ENCODE measurements at regions not wholly inside any gene's neighbourhood (a gene's known extent, or its start where the extent isn't known, plus 50 kb on each side); places are given as distances from the start of the nearest gene placed in this dataset.
A peak's percentile ranks its signal among the peaks of the same experiment; 100 is the strongest.

DNA sequence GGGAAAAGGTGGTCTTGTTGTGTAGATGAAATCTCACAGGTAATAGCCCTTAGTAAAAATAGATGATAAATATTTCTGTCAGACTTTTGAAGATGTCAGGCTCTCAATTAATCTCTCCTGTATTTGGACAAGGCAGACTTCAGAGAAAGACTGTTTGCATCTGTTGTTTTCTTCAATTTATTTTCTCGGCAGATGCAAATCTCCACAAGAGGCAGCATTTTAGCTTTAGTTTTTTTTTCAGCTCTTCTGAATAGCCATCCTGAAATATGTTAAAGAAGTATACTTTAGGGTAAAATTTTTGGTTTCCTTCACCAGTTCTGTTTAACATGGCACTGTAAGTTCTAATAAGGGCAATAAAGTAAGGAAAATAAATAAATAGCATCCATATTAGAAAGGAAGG is 685.1 kb downstream of the SI start:
- DNase-seq (ENCODE audit: low read depth) = no peak
- no peak overlapping the region for H3K4me3 ChIP-seq (ENCODE audit: low read depth, low read length)
- TF ChIP-seq, protein P1, sequence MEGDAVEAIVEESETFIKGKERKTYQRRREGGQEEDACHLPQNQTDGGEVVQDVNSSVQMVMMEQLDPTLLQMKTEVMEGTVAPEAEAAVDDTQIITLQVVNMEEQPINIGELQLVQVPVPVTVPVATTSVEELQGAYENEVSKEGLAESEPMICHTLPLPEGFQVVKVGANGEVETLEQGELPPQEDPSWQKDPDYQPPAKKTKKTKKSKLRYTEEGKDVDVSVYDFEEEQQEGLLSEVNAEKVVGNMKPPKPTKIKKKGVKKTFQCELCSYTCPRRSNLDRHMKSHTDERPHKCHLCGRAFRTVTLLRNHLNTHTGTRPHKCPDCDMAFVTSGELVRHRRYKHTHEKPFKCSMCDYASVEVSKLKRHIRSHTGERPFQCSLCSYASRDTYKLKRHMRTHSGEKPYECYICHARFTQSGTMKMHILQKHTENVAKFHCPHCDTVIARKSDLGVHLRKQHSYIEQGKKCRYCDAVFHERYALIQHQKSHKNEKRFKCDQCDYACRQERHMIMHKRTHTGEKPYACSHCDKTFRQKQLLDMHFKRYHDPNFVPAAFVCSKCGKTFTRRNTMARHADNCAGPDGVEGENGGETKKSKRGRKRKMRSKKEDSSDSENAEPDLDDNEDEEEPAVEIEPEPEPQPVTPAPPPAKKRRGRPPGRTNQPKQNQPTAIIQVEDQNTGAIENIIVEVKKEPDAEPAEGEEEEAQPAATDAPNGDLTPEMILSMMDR (IDR thresholded peaks at IDR 0.05; ENCODE audit: low read depth, low read length, missing control alignments) = no peak

DNA sequence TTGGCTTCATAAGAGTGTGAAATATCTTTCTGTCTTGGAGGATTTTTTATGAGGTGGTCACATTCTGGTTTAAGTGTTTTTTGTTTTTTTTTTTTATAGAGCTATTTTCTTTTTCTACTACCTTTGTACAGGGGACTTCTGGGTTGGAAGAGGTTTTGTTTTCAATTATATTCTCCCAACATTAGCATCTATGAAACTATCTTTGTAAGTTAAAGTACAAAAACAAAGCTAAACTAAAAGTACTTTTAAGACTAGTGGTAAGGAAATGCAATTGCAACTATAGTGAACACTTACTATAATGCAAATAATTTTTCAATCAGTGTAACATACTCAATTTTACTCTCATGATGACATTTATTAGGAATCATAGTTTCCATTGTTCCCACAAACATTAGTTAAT is 688.2 kb downstream of the SI start:
- TF ChIP-seq, protein P1 (IDR thresholded peaks at IDR 0.05; ENCODE audit: low read depth, low read length, missing control alignments) = peak; percentile 4
- DNase-seq (ENCODE audit: low read depth) = no peak
- no peak overlapping the region for H3K4me3 ChIP-seq (ENCODE audit: low read depth, low read length)

DNA sequence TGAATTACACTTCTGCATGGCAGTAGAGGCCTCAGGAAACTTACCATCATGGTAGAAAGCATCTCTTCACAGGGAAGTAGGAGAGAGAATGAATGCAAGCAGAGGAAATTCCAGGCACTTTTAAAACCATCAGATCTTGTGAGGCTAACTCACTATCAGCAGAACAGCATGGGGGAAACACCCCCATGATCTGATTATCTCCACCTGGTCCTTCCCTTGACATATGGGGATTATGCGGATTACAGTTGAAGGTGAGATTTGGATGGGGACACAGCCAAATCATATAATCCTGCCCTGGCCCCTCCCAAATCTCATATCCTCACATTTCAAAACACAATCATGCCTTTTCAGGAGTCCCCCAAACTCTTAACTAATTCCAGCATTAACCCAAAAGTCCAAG is 691.1 kb downstream of the SI start:
- no peak overlapping the region for H3K4me3 ChIP-seq (ENCODE audit: low read depth, low read length)
- TF ChIP-seq, protein P1 (IDR thresholded peaks at IDR 0.05; ENCODE audit: low read depth, low read length, missing control alignments) = no peak
- no peak for DNase-seq (ENCODE audit: low read depth)

DNA sequence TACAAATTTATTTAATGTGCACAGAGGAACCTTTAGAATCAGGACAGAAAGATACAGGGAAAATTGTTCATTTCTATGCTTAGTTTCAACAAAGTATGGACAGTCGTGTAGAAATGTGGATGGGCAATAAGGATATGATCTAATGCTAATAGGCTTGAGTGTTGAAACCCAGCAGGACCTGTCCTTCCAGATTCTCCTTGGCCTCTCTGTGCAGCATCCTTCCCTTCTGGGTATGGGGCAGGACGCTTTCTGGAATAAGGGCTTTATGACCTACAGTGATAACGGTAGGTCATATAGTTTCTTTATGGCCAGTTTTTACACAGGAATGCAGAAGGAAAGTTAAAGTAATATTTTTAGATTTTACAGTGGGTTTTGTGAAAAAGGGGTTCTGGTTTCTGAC is 698.1 kb downstream of the SI start:
- TF ChIP-seq, protein P1 (IDR thresholded peaks at IDR 0.05; ENCODE audit: low read depth, low read length, missing control alignments) = no peak
- H3K4me3 ChIP-seq (ENCODE audit: low read depth, low read length) = no peak overlapping the region
- DNase-seq (ENCODE audit: low read depth) = no peak

DNA sequence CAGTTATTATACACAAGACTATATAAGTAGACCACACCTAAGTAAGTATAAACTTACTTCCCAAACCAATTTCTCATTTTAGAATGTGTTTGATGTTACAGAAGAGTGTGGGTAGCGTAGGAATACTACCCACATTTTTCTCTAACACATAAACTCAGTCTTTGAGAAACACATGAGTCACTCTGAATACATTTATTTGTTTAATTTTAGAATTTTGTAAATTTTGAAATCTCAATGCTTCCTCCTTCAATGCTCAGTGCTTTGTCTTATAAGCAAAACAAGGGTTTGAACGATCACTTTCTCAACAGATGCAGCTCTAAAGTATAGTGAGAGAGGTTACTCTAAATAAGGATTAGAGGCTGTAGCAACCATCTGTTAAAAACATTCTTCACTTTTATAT is 700.8 kb downstream of the SI start:
- TF ChIP-seq, protein P1 (IDR thresholded peaks at IDR 0.05; ENCODE audit: low read depth, low read length, missing control alignments) = no peak

DNA sequence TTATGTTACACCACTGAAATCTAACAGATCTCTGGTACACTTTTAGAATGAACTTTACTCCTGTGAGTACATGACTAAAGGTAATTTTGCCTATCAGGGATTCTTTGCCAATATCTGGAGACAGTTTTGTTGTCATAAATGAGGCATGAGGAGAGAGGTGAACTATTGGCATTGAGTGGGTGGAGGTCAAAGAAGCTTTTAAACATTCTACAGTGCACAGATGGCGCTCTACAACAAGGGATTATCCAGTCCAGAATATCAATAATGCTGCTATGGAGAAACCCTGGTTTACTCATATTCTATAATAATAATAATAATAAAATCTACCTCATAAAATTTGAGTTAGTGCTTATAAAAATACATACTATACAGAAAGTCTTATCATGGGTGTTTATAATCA is 702.3 kb downstream of the SI start:
- TF ChIP-seq, protein P1 (IDR thresholded peaks at IDR 0.05; ENCODE audit: low read depth, low read length, missing control alignments) = no peak
- H3K4me3 ChIP-seq (ENCODE audit: low read depth, low read length) = no peak overlapping the region

More for the DNA sequence above, 700.8 kb downstream of the SI start:
- no peak for DNase-seq (ENCODE audit: low read depth)
- no peak overlapping the region for H3K4me3 ChIP-seq (ENCODE audit: low read depth, low read length)

DNA sequence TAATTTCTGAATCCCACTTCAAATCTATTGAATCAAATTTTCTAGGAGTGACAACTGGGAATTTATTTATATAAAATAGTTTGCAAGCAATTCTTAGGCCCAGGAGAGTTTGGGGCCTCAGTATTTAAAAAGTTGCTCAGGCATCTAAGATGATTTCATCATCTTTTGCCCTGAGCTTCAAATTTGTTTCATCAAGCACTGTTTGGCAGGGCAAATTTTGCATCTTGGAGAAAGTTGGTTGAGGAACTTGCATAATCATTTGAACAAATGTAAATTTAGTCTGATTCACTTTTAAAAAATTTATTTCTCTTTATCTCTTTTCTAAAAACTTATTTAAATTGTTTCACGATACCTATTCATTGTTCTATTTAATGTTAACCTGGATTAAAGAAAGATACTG is 702.8 kb downstream of the SI start:
- no peak overlapping the region for H3K4me3 ChIP-seq (ENCODE audit: low read depth, low read length)
- DNase-seq (ENCODE audit: low read depth) = no peak
- TF ChIP-seq, protein P1 (IDR thresholded peaks at IDR 0.05; ENCODE audit: low read depth, low read length, missing control alignments) = no peak

More for the DNA sequence above, 702.3 kb downstream of the SI start:
- no peak for DNase-seq (ENCODE audit: low read depth)

Measured in GM12864 (cell line).